Stomach (tissue), 4 donors: ENCODE measurements at regions not wholly inside any gene's neighbourhood (a gene's known extent, or its start where the extent isn't known, plus 50 kb on each side); places are given as distances from the start of the nearest gene placed in this dataset.

Experiments
- POLR2AphosphoS5 ChIP-seq, 3 donors: sonication (generic); formaldehyde crosslinking; IDR thresholded peaks; one replicate each; pipeline ENCODE4 v1.6.1; 2016; ENCODE audit warnings: antibody characterized with exemption in 3 of 3
- TF ChIP-seq, protein P1 (sequence below), 7 experiments: fragments of 450-650 bp in 4 of 7; fragments of 200-600 bp in 3 of 7; sonication (generic) in 3 of 7; IDR thresholded peaks; one replicate each; pipeline ENCODE4 v1.5.1; 2016 to 2019; ENCODE audit warnings: antibody characterized with exemption in 7 of 7, control low read depth in 2 of 7, mild to moderate bottlenecking in 1 of 7

- TF ChIP-seq, protein P1, sequence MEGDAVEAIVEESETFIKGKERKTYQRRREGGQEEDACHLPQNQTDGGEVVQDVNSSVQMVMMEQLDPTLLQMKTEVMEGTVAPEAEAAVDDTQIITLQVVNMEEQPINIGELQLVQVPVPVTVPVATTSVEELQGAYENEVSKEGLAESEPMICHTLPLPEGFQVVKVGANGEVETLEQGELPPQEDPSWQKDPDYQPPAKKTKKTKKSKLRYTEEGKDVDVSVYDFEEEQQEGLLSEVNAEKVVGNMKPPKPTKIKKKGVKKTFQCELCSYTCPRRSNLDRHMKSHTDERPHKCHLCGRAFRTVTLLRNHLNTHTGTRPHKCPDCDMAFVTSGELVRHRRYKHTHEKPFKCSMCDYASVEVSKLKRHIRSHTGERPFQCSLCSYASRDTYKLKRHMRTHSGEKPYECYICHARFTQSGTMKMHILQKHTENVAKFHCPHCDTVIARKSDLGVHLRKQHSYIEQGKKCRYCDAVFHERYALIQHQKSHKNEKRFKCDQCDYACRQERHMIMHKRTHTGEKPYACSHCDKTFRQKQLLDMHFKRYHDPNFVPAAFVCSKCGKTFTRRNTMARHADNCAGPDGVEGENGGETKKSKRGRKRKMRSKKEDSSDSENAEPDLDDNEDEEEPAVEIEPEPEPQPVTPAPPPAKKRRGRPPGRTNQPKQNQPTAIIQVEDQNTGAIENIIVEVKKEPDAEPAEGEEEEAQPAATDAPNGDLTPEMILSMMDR (IDR thresholded peaks at IDR 0.05): no peak
- no peak for TF ChIP-seq POLR2AphosphoS5 (IDR thresholded peaks at IDR 0.05)
Observed at GRCh38 chr3:164655462-164655861, 422.8 kb downstream of the SI start.
